Gastroesophageal sphincter (tissue), 3 donors: ENCODE measurements at regions not wholly inside any gene's neighbourhood (a gene's known extent, or its start where the extent isn't known, plus 50 kb on each side); places are given as distances from the start of the nearest gene placed in this dataset.

Source experiments
- POLR2AphosphoS5 ChIP-seq: sonication (generic); formaldehyde crosslinking; IDR thresholded peaks from one replicate; pipeline ENCODE4 v1.6.1; 2017; ENCODE audit warnings: antibody characterized with exemption
- TF ChIP-seq, protein P1 (sequence below), 4 experiments: fragments of 200-600 bp in 2 of 4; fragments of 450-650 bp in 2 of 4; sonication (generic) in 1 of 4; IDR thresholded peaks; one replicate each; pipeline ENCODE4 v1.5.1; 2017 to 2019; ENCODE audit warnings: antibody characterized with exemption in 4 of 4, mild to moderate bottlenecking in 2 of 4, moderate library complexity in 2 of 4

DNA sequence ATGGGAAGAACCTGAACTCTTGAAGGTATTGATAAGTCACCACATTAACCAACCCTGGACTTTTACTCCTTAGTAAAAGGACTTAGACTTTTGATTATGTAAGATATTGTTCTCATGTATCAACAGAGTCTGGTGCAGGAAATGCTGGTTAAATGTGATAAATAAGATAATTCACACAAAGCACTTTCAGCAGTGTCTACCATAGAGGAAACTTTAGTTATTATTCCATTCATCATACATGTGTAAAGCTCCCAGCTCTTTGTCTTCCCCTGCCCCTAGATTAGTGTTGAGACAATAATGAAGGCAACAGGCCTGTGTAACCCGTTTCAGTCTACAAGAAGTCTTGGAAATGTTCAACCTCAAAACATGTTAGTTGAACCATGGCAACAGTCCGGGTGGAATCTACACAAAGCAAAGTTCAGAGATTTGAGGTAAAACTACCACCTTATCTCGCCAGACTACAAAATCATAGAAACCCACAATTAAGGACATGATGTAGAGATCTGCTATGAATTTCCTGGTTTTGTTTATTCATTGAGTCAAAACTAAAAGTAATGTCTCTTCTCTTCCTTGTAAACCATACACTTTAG is 109.9 kb upstream of the ADO start:
- TF ChIP-seq, protein P1, sequence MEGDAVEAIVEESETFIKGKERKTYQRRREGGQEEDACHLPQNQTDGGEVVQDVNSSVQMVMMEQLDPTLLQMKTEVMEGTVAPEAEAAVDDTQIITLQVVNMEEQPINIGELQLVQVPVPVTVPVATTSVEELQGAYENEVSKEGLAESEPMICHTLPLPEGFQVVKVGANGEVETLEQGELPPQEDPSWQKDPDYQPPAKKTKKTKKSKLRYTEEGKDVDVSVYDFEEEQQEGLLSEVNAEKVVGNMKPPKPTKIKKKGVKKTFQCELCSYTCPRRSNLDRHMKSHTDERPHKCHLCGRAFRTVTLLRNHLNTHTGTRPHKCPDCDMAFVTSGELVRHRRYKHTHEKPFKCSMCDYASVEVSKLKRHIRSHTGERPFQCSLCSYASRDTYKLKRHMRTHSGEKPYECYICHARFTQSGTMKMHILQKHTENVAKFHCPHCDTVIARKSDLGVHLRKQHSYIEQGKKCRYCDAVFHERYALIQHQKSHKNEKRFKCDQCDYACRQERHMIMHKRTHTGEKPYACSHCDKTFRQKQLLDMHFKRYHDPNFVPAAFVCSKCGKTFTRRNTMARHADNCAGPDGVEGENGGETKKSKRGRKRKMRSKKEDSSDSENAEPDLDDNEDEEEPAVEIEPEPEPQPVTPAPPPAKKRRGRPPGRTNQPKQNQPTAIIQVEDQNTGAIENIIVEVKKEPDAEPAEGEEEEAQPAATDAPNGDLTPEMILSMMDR (IDR thresholded peaks at IDR 0.05): no peak
- no peak for TF ChIP-seq POLR2AphosphoS5
